ENCODE measurements at regions not wholly inside any gene's neighbourhood (a gene's known extent, or its start where the extent isn't known, plus 50 kb on each side); places are given as distances from the start of the nearest gene placed in this dataset.
"Not testable (repeated sequence)": the region's sequence is repeated elsewhere in the genome, so short reads cannot be mapped to it uniquely, and the experiment has no call there.

DNA sequence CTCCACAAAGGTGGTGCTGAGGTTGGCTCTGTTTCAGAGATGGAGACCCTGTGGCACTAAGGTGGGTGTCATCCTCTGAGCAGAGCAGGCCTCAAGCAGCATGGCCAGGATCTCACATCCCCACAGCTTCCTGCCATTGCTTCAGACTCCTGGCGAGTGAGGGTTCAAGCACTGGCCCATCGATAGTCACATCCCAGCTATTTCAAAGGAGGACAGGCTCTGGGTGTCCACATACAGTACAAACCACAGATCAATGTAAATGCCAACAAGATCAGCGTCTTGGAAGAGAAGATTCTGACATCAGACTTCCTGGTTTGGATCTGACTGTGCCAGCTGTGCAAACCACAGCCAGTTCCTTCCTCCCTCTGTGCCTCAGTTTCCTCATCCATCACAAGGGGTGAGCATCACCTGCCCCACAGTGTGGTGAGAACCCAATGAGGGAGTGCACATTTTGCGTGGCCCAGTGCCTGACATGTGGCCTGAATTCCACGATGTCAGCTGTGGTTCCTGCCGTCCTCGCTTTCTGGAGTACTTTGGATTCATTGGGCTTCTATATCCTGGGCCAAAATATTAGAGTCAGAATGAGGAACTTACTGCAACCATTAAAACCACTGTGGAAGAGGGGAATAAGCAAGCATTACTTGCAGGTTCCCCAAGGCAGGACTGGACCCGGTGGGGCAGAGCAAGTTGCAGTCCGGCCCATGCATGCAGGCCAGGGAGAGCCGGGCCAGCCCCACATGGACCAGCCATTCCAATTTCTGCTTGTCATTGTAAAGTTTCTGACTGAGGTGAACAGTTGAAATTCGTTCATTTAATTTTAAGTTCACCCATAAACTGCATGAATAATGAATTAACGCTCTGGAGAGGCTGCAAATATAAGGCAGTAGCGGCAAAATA is 236.0 kb downstream of the TTLL2 start:
- Histone ChIP-seq H3K4me2 (ENCODE audit: insufficient read depth, low read length) (no peak overlapping the region), H3K4me1 (replicated peaks in 1 of 2; ENCODE audit: control insufficient read depth in 2 of 2, insufficient read depth in 2 of 2, low read length in 2 of 2) (peaks cover 0 to 4% of the 10 kb centered on the region in 2 experiments; a peak in 1 of 5 replicates), H3K27ac (ENCODE audit: extremely low read depth, low read depth, low read length) (no peak overlapping the region), H4K20me1 (replicated peaks; ENCODE audit: control insufficient read depth, insufficient read depth, low read length) (no peaks in the 10 kb centered on the region), H3K27me3 (ENCODE audit: control insufficient read depth in 2 of 2, insufficient read depth in 2 of 2, low read length in 2 of 2) (peaks cover 2 to 46% of the 10 kb centered on the region in 2 experiments; a peak in 3 of 5 replicates), H3K9ac (ENCODE audit: insufficient read depth in 1 of 2, low read depth in 2 of 2, low read length in 2 of 2) (no peak overlapping the region), H3K4me3 (no peak overlapping the region), H3K36me3 (ENCODE audit: control insufficient read depth, insufficient read depth, low read length) (no peaks in the 10 kb centered on the region), H3K79me2 (ENCODE audit: control insufficient read depth, insufficient read depth, low read length) (no peaks in the 10 kb centered on the region), H3K9me3 (replicated peaks; ENCODE audit: control insufficient read depth, insufficient read depth, low read depth, low read length) (no peaks in the 10 kb centered on the region), H3K9me1 (ENCODE audit: control insufficient read depth, insufficient read depth, low read length) (no peaks in the 10 kb centered on the region), H2AFZ (ENCODE audit: low read depth, low read length) (no peak overlapping the region)
- ATAC-seq (no peak), DNase-seq (ENCODE audit: extremely low read depth in 1 of 4, low spot score in 3 of 4) (no peak), FAIRE-seq (no peak)
- no TSS peak for BruUV-seq (replicated peaks)
- ChIA-PET POLR2A (no interaction called here), CTCF (ENCODE audit: low intra/inter-chr PET ratio) (no interaction called here)
- 3% methylated on average over 13 of the region's 13 CpGs for WGBS (ENCODE audit: insufficient coverage, low coverage, missing lambda C conversion rate)
- intact Hi-C loops (cut with micrococcal nuclease) (no loop called here), in situ Hi-C loops (cut with MboI) (loop anchor here (5.0 kb wide), 1 partner anchor 91 kb away; no protein-coding TSS in a partner anchor)
- TF ChIP-seq HMGN3 (IDR thresholded peaks at IDR 0.05; ENCODE audit: borderline replicate concordance, extremely low read depth, insufficient read length, low read depth, low read length) (no peak), U2AF1 (optimal IDR thresholded peaks at IDR 0.05; ENCODE audit: low read depth, low read length) (no peak), HLTF (IDR thresholded peaks at IDR 0.05) (no peak), RBM14 (IDR thresholded peaks at IDR 0.05; ENCODE audit: borderline replicate concordance, insufficient read depth, low read depth, low read length) (no peak)
- TF ChIP-seq, protein P1, sequence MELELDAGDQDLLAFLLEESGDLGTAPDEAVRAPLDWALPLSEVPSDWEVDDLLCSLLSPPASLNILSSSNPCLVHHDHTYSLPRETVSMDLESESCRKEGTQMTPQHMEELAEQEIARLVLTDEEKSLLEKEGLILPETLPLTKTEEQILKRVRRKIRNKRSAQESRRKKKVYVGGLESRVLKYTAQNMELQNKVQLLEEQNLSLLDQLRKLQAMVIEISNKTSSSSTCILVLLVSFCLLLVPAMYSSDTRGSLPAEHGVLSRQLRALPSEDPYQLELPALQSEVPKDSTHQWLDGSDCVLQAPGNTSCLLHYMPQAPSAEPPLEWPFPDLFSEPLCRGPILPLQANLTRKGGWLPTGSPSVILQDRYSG (tag; conservative IDR thresholded peaks at IDR 0.05; ENCODE audit: low read depth), result no peak

- H3K9me3 ChIP-seq (replicated peaks; ENCODE audit: control insufficient read depth, insufficient read depth, low read depth, low read length); H2AFZ ChIP-seq (ENCODE audit: low read depth, low read length); DNase-seq (ENCODE audit: extremely low read depth in 1 of 4, low spot score in 3 of 4); H3K9me1 ChIP-seq (ENCODE audit: control insufficient read depth, insufficient read depth, low read length); H4K20me1 ChIP-seq (replicated peaks; ENCODE audit: control insufficient read depth, insufficient read depth, low read length); POLR2A ChIA-PET; H3K36me3 ChIP-seq (ENCODE audit: control insufficient read depth, insufficient read depth, low read length); BruUV-seq (replicated peaks); H3K27ac ChIP-seq (ENCODE audit: extremely low read depth, low read depth, low read length); H3K4me2 ChIP-seq (ENCODE audit: insufficient read depth, low read length); H3K4me3 ChIP-seq; H3K9ac ChIP-seq (ENCODE audit: insufficient read depth in 1 of 2, low read depth in 2 of 2, low read length in 2 of 2); ATAC-seq; FAIRE-seq; H3K79me2 ChIP-seq (ENCODE audit: control insufficient read depth, insufficient read depth, low read length); CTCF ChIA-PET (ENCODE audit: low intra/inter-chr PET ratio); H3K4me1 ChIP-seq (replicated peaks in 1 of 2; ENCODE audit: control insufficient read depth in 2 of 2, insufficient read depth in 2 of 2, low read length in 2 of 2); intact Hi-C loops (cut with micrococcal nuclease): not testable (repeated sequence)
- in situ Hi-C loops (cut with MboI), result loop anchor here (5.0 kb wide), 1 partner anchor 89 kb away; no protein-coding TSS in a partner anchor
- 0% methylated on average over 6 of the region's 6 CpGs for WGBS (ENCODE audit: insufficient coverage, low coverage, missing lambda C conversion rate)
- H3K27me3 ChIP-seq (ENCODE audit: control insufficient read depth in 2 of 2, insufficient read depth in 2 of 2, low read length in 2 of 2), result peaks cover 18 to 65% of the 10 kb centered on the region in 2 experiments; a peak in 4 of 5 replicates
These were observed 238.0 kb downstream of the TTLL2 start for GRCh38 chr6:167562862-167563261.
